ENCODE measurements at regions not wholly inside any gene's neighbourhood (a gene's known extent, or its start where the extent isn't known, plus 50 kb on each side); places are given as distances from the start of the nearest gene placed in this dataset.

GRCh38 chr4:11074581-11075241 is 354.0 kb downstream of the HS3ST1 start:
- Histone ChIP-seq H3K36me3 (ENCODE audit: control insufficient read depth in 4 of 4, insufficient read depth in 3 of 4, low read depth in 1 of 4, low read length in 3 of 4) (no peaks in the 10 kb centered on the region), H3K4me3 (ENCODE audit: low read depth in 1 of 3, low read length in 3 of 3) (no peak overlapping the region), H3K4me1 (ENCODE audit: control insufficient read depth in 4 of 4, insufficient read depth in 4 of 4, low read length in 3 of 4) (no peaks in the 10 kb centered on the region), H3K27ac (ENCODE audit: low read depth in 1 of 2, low read length in 2 of 2) (no peak overlapping the region), H3K27me3 (ENCODE audit: control insufficient read depth in 4 of 4, insufficient read depth in 4 of 4, low read length in 3 of 4) (no peaks in the 10 kb centered on the region), H3K9ac (ENCODE audit: low read depth in 1 of 2, low read length in 2 of 2) (no peak overlapping the region), H3K9me3 (ENCODE audit: control insufficient read depth in 4 of 4, low read length in 3 of 4) (no peaks in the 10 kb centered on the region)
- 72% methylated on average over 4 of the region's 4 CpGs for WGBS
- TF ChIP-seq YY1 (IDR thresholded peaks at IDR 0.05), result no peak
- DNase-seq (ENCODE audit: low spot score), result no peak

- Histone ChIP-seq H3K36me3 (ENCODE audit: control insufficient read depth in 4 of 4, insufficient read depth in 3 of 4, low read depth in 1 of 4, low read length in 3 of 4) (no peaks in the 10 kb centered on the region), H3K27ac (ENCODE audit: low read depth in 1 of 2, low read length in 2 of 2) (no peak overlapping the region), H3K27me3 (ENCODE audit: control insufficient read depth in 4 of 4, insufficient read depth in 4 of 4, low read length in 3 of 4) (no peaks in the 10 kb centered on the region), H3K9ac (ENCODE audit: low read depth in 1 of 2, low read length in 2 of 2) (no peak overlapping the region), H3K9me3 (ENCODE audit: control insufficient read depth in 4 of 4, low read length in 3 of 4) (no peaks in the 10 kb centered on the region), H3K4me3 (ENCODE audit: low read depth in 1 of 3, low read length in 3 of 3) (no peak overlapping the region), H3K4me1 (ENCODE audit: control insufficient read depth in 4 of 4, insufficient read depth in 4 of 4, low read length in 3 of 4) (no peaks in the 10 kb centered on the region)
- no peak for DNase-seq (ENCODE audit: low spot score)
- 85% methylated on average over 6 of the region's 6 CpGs for WGBS
- TF ChIP-seq GABPA (IDR thresholded peaks at IDR 0.05 in 1 of 2, conservative IDR thresholded peaks at IDR 0.05 in 1 of 2) (no peak), EGR1 (IDR thresholded peaks at IDR 0.05; ENCODE audit: low read depth in 2 of 2) (no peak), FOXA1 (IDR thresholded peaks at IDR 0.05) (no peak), RAD21 (IDR thresholded peaks at IDR 0.05) (no peak), RXRA (IDR thresholded peaks at IDR 0.05) (no peak), REST (IDR thresholded peaks at IDR 0.05) (no peak), TAF1 (conservative IDR thresholded peaks at IDR 0.05) (no peak), HNF4G (IDR thresholded peaks at IDR 0.05) (no peak), JUND (IDR thresholded peaks at IDR 0.05) (no peak), ATF3 (IDR thresholded peaks at IDR 0.05) (no peak), ZBTB33 (IDR thresholded peaks at IDR 0.05) (no peak), SP1 (IDR thresholded peaks at IDR 0.05) (no peak), FOXA2 (IDR thresholded peaks at IDR 0.05) (no peak), CTCF (IDR thresholded peaks at IDR 0.05; ENCODE audit: low read depth, low read length, missing input control) (no peak), MAX (IDR thresholded peaks at IDR 0.05) (no peak), YY1 (IDR thresholded peaks at IDR 0.05) (no peak), HNF4A (conservative IDR thresholded peaks at IDR 0.05) (no peak), NR2F2 (IDR thresholded peaks at IDR 0.05) (no peak)
Measured at GRCh38 chr4:11073621-11074051, 355.1 kb downstream of the HS3ST1 start.

All from liver (tissue), 8 donors.